SK-N-SH treated with all-trans-retinoic acid at 6 μM for 48 hours (cell line): ENCODE measurements at regions not wholly inside any gene's neighbourhood (a gene's known extent, or its start where the extent isn't known, plus 50 kb on each side); places are given as distances from the start of the nearest gene placed in this dataset.

Source experiments
- ATAC-seq: fragments of 200-7000 bp; cut with Tn5 transposase; 3 replicates; pipeline ENCODE4 v1.9.1; 2020; ENCODE audit warnings: mild to moderate bottlenecking, moderate library complexity
- ARNTL ChIP-seq: fragments of 450-650 bp; formaldehyde crosslinking; IDR thresholded peaks from 2 replicates; pipeline ENCODE4 v1.5.0; 2020; ENCODE audit warnings: low read depth, mild to moderate bottlenecking, moderate library complexity, borderline replicate concordance
- BACH2 ChIP-seq: fragments of 250-450 bp; sonication (Bioruptor Pico); IDR thresholded peaks from 2 replicates; pipeline ENCODE4 v1.9.0; 2021; ENCODE audit warnings: mild to moderate bottlenecking, borderline replicate concordance
- CREB5 ChIP-seq: fragments of 250-450 bp; sonication (Bioruptor Pico); IDR thresholded peaks from 2 replicates; pipeline ENCODE4 v1.5.1; 2020; ENCODE audit warnings: low read depth, mild to moderate bottlenecking, moderate library complexity
- CSDC2 ChIP-seq: fragments of 250-450 bp; sonication (Bioruptor Pico); IDR thresholded peaks from 2 replicates; pipeline ENCODE4 v1.5.0; 2020; ENCODE audit warnings: mild to moderate bottlenecking, moderate library complexity
- GLIS3 ChIP-seq: fragments of 250-450 bp; sonication (Bioruptor Pico); IDR thresholded peaks from 2 replicates; pipeline ENCODE4 v1.5.0; 2020; ENCODE audit warnings: mild to moderate bottlenecking, moderate library complexity
- ISL1 ChIP-seq: fragments of 250-450 bp; sonication (Bioruptor Pico); IDR thresholded peaks from 2 replicates; pipeline ENCODE4 v2.1.2; 2022; ENCODE audit warnings: mild to moderate bottlenecking, moderate library complexity
- OSR1 ChIP-seq: fragments of 250-450 bp; sonication (Bioruptor Pico); IDR thresholded peaks from 2 replicates; pipeline ENCODE4 v1.8.0; 2022; ENCODE audit warnings: moderate library complexity, mild to moderate bottlenecking, inconsistent platforms
- PATZ1 ChIP-seq: fragments of 250-450 bp; sonication (Bioruptor Pico); IDR thresholded peaks from 2 replicates; pipeline ENCODE4 v1.8.0; 2020; ENCODE audit warnings: mild to moderate bottlenecking, moderate library complexity, borderline replicate concordance
- POU6F1 ChIP-seq: fragments of 250-450 bp; sonication (Bioruptor Pico); IDR thresholded peaks from 2 replicates; pipeline ENCODE4 v1.8.0; 2021; ENCODE audit warnings: low read depth, mild to moderate bottlenecking, moderate library complexity, borderline replicate concordance
- PPARA ChIP-seq: fragments of 250-450 bp; sonication (Bioruptor Pico); IDR thresholded peaks from 2 replicates; pipeline ENCODE4 v1.5.0; 2020; ENCODE audit warnings: mild to moderate bottlenecking, borderline replicate concordance
- SNAI2 ChIP-seq: fragments of 250-450 bp; sonication (Bioruptor Pico); IDR thresholded peaks from 2 replicates; pipeline ENCODE4 v1.5.0; 2020; ENCODE audit warnings: mild to moderate bottlenecking, moderate library complexity
- TSHZ2 ChIP-seq: fragments of 250-450 bp; sonication (Bioruptor Pico); IDR thresholded peaks from 2 replicates; pipeline ENCODE4 v1.5.0; 2020; ENCODE audit warnings: mild to moderate bottlenecking, moderate library complexity
- ZC3H10 ChIP-seq: fragments of 250-450 bp; sonication (Bioruptor Pico); IDR thresholded peaks from 2 replicates; pipeline ENCODE4 v1.5.1; 2021; ENCODE audit warnings: mild to moderate bottlenecking, moderate library complexity
- ZFP30 ChIP-seq: fragments of 450-650 bp; formaldehyde crosslinking; IDR thresholded peaks from 2 replicates; pipeline ENCODE4 v1.5.0; 2022; ENCODE audit warnings: mild to moderate bottlenecking, moderate library complexity
- ZNF565 ChIP-seq: fragments of 450-650 bp; formaldehyde crosslinking; conservative IDR thresholded peaks from 2 replicates; pipeline ENCODE4 v1.5.0; 2020; ENCODE audit warnings: low read depth, mild to moderate bottlenecking, moderate library complexity
- ZNF8 ChIP-seq: fragments of 450-650 bp; formaldehyde crosslinking; IDR thresholded peaks from 2 replicates; pipeline ENCODE4 v1.5.0; 2020; ENCODE audit warnings: mild to moderate bottlenecking, moderate library complexity

- no peak for ATAC-seq
- TF ChIP-seq ARNTL (CRISPR knock-in tag), result no peak
- TF ChIP-seq TSHZ2 (CRISPR knock-in tag), result no peak
- no peak for TF ChIP-seq ZNF8 (CRISPR knock-in tag)
- no peak for TF ChIP-seq SNAI2 (CRISPR knock-in tag)
- no peak for TF ChIP-seq ZFP30 (CRISPR knock-in tag)
- no peak for TF ChIP-seq GLIS3 (CRISPR knock-in tag)
- TF ChIP-seq CSDC2 (CRISPR knock-in tag), result no peak
- TF ChIP-seq CREB5 (CRISPR knock-in tag), result no peak
- TF ChIP-seq ZC3H10 (CRISPR knock-in tag), result no peak
- TF ChIP-seq ZNF565 (CRISPR knock-in tag), result no peak
- no peak for TF ChIP-seq POU6F1 (CRISPR knock-in tag)
- no peak for TF ChIP-seq PPARA (CRISPR knock-in tag)
- TF ChIP-seq PATZ1 (CRISPR knock-in tag), result no peak
- TF ChIP-seq OSR1 (CRISPR knock-in tag), result no peak
These were observed 221.8 kb downstream of the INSIG2 start for GRCh38 chr2:118309946-118310680.

GRCh38 chr2:118309257-118309945, 221.1 kb downstream of the INSIG2 start:
- ATAC-seq, result no peak
- TF ChIP-seq PPARA (CRISPR knock-in tag), result no peak
- no peak for TF ChIP-seq ZNF8 (CRISPR knock-in tag)
- TF ChIP-seq ISL1 (CRISPR knock-in tag), result no peak
- no peak for TF ChIP-seq ZFP30 (CRISPR knock-in tag)
- no peak for TF ChIP-seq ARNTL (CRISPR knock-in tag)
- no peak for TF ChIP-seq ZNF565 (CRISPR knock-in tag)
- TF ChIP-seq PATZ1 (CRISPR knock-in tag), result no peak
- no peak for TF ChIP-seq SNAI2 (CRISPR knock-in tag)
- TF ChIP-seq, all 23 proteins: peak for 0

- no peak for ATAC-seq
- TF ChIP-seq BACH2 (no peak), ISL1 (CRISPR knock-in tag) (no peak), PATZ1 (CRISPR knock-in tag) (no peak)
These were observed 219.6 kb downstream of the INSIG2 start for GRCh38 chr2:118307864-118308263.
